Testis (tissue), 2 donors: ENCODE measurements at regions not wholly inside any gene's neighbourhood (a gene's known extent, or its start where the extent isn't known, plus 50 kb on each side); places are given as distances from the start of the nearest gene placed in this dataset.

Experiments used
- POLR2A ChIP-seq: fragments of 450-650 bp; IDR thresholded peaks from one replicate; pipeline ENCODE4 v1.6.1; 2017; ENCODE audit warnings: antibody characterized with exemption, mild to moderate bottlenecking, moderate library complexity
- TF ChIP-seq, protein P1 (sequence below), 3 experiments: fragments of 450-650 bp in 2 of 3; fragments of 200-600 bp in 1 of 3; sonication (generic) in 1 of 3; IDR thresholded peaks; one replicate each; pipeline ENCODE4 v1.5.1; 2016 to 2019; ENCODE audit warnings: antibody characterized with exemption in 3 of 3, mild to moderate bottlenecking in 2 of 3, moderate library complexity in 1 of 3

DNA sequence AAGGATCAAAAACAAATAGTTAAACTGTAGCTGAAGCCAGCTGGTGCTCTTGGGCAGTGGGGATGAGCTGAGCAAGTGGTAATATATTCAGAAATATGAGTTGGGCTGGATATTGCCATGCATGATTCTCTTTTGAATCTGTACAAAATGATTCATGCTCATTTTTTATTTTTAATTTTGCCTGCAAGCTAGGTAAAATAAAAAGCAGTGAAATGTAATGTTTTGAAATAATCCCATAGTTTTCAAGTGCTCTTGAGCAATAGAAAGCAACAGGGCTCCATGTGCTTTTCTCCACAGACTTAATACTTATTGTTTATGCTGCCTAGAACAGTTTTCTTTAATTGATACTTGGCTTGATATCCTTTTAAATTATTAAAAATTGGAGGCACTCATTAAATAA is 489.3 kb downstream of the TLE4 start:
- TF ChIP-seq, protein P1, sequence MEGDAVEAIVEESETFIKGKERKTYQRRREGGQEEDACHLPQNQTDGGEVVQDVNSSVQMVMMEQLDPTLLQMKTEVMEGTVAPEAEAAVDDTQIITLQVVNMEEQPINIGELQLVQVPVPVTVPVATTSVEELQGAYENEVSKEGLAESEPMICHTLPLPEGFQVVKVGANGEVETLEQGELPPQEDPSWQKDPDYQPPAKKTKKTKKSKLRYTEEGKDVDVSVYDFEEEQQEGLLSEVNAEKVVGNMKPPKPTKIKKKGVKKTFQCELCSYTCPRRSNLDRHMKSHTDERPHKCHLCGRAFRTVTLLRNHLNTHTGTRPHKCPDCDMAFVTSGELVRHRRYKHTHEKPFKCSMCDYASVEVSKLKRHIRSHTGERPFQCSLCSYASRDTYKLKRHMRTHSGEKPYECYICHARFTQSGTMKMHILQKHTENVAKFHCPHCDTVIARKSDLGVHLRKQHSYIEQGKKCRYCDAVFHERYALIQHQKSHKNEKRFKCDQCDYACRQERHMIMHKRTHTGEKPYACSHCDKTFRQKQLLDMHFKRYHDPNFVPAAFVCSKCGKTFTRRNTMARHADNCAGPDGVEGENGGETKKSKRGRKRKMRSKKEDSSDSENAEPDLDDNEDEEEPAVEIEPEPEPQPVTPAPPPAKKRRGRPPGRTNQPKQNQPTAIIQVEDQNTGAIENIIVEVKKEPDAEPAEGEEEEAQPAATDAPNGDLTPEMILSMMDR (IDR thresholded peaks at IDR 0.05) = no peak
- TF ChIP-seq POLR2A = no peak
